Left lung (tissue), 4 donors: ENCODE measurements at regions not wholly inside any gene's neighbourhood (a gene's known extent, or its start where the extent isn't known, plus 50 kb on each side); places are given as distances from the start of the nearest gene placed in this dataset.

Experiments used
- ATAC-seq: fragments of 200-7000 bp; cut with Tn5 transposase; one replicate; pipeline ENCODE4 v1.9.1; 2020; ENCODE audit warnings: moderate library complexity
- DNase-seq, 4 donors: peaks; one replicate each; pipeline ENCODE4 v3.0.0-alpha.2; 2013 to 2020
- H3K27ac ChIP-seq, 2 donors: fragments of 200-600 bp; sonication (generic) in 1 of 2; one replicate each; pipeline versions ENCODE4 v1.5.0 to v1.8.0; 2020 to 2021
- H3K27me3 ChIP-seq, 2 donors: fragments of 200-600 bp; sonication (generic) in 1 of 2; one replicate each; pipeline versions ENCODE4 v1.5.0 to v1.8.0; 2020 to 2021
- H3K36me3 ChIP-seq, 2 donors: fragments of 200-600 bp; sonication (generic) in 1 of 2; one replicate each; pipeline versions ENCODE4 v1.5.0 to v1.8.0; 2020 to 2021
- H3K4me1 ChIP-seq, 2 donors: fragments of 200-600 bp; one replicate each; pipeline ENCODE4 v1.8.0; 2021
- H3K4me3 ChIP-seq, 2 donors: fragments of 200-600 bp; sonication (generic) in 1 of 2; one replicate each; pipeline versions ENCODE4 v1.5.0 to v1.8.0; 2020 to 2021; ENCODE audit warnings: mild to moderate bottlenecking in 1 of 2
- H3K9me3 ChIP-seq, 2 donors: fragments of 200-600 bp; sonication (generic) in 1 of 2; one replicate each; pipeline versions ENCODE4 v1.5.0 to v1.8.0; 2020 to 2021
- CTCF ChIP-seq, 2 donors: fragments of 200-600 bp; sonication (generic) in 1 of 2; IDR thresholded peaks; one replicate each; pipeline versions ENCODE4 v1.5.0 to v1.8.0; 2021; ENCODE audit warnings: antibody characterized with exemption in 2 of 2
- intact Hi-C, 2 donors: fragments of 100-400 bp; cut with DNase I; formaldehyde crosslinking; loops; one replicate each; pipeline versions ENCODE4 v1.11.2 to v1.14.2; 2022
- donor health status: DM: no; HTN: yes; CAD: no.
- donor health status: DM: no; HTN: no; CAD: no.

DNA sequence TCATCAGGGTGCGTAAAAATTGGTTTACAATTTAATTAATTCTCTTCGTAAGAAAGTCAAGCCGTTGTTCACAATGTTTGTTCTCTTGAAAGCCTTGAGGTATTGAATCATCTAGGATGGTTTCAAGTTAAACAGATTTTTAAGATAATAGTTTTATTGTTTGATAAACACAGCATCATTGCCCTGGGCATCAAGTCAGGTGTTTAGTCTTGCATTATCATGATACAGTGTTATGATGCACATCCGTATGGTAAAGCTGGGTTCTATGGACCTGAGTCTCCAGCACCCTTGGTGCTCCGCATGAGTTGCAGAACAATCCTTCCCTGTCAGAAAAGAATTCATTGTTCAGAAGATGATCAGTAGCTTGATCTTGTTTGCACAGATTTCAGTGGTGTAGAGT is 359.5 kb downstream of the LMO4 start:
- DNase-seq (no peak), ATAC-seq (no peak)
- H3K9me3 ChIP-seq = no peaks in the 10 kb centered on the region
- no peaks in the 10 kb centered on the region for H3K36me3 ChIP-seq
- TF ChIP-seq CTCF (IDR thresholded peaks at IDR 0.05) = no peak
- no peaks in the 10 kb centered on the region for H3K27me3 ChIP-seq
- no peaks in the 10 kb centered on the region for H3K4me1 ChIP-seq
- H3K27ac ChIP-seq = no peak overlapping the region
- intact Hi-C loops = no loop called here
- H3K4me3 ChIP-seq = no peak overlapping the region

DNA sequence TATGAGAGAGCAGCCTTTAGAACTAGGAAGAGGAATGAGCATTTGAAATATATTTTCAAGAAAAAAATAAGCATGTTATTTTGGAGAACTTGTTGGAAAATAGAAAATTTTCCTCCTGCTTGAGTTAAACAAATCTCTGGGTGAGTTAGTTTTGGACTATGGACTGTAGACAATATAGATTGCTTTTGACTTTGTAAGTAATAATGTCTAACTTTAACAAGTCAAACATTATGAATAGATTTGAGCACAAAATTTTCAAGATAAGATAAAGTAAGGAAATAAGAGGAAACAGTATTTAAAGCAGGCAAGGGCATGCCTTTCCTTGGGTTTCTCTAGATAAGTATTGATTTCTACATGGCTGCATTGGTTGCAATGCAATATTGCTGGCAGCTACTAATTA is 360.8 kb downstream of the LMO4 start:
- TF ChIP-seq CTCF (IDR thresholded peaks at IDR 0.05) = no peak
- H3K27ac ChIP-seq = no peak overlapping the region
- no peaks in the 10 kb centered on the region for H3K9me3 ChIP-seq
- intact Hi-C loops = no loop called here
- H3K27me3 ChIP-seq = no peaks in the 10 kb centered on the region
- ATAC-seq = no peak
- no peaks in the 10 kb centered on the region for H3K4me1 ChIP-seq
- DNase-seq = no peak
- no peak overlapping the region for H3K4me3 ChIP-seq
- H3K36me3 ChIP-seq = no peaks in the 10 kb centered on the region

DNA sequence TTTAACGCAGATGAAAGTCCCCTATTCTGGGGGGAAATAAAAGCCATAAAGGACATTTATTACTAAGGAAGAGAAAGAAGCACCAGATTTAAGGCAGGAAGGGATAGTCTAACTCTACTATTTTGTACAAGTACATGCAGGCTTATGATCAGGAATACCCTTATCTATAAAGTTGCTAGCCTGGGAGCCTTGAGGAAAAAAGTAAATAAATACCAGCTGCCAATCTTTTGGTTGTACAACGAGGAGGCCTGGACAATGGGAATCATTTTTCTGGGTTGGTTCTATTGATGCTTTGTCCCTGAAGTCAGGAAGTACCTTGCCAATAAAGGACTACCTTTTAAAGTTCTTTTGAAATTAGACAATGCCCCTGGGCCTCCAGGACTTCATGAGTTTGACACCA is 367.8 kb downstream of the LMO4 start:
- Histone ChIP-seq H3K36me3 (no peaks in the 10 kb centered on the region), H3K27ac (no peak overlapping the region)

GRCh38 chr1:87702455-87702854 is 373.8 kb downstream of the LMO4 start:
- H3K27me3 ChIP-seq = no peaks in the 10 kb centered on the region
- H3K4me1 ChIP-seq = no peaks in the 10 kb centered on the region
- TF ChIP-seq CTCF (IDR thresholded peaks at IDR 0.05) = no peak
- H3K9me3 ChIP-seq = peaks cover 0 to 31% of the 10 kb centered on the region in 2 donors
- no peak for ATAC-seq
- H3K4me3 ChIP-seq = no peak overlapping the region
- no peaks in the 10 kb centered on the region for H3K36me3 ChIP-seq
- H3K27ac ChIP-seq = no peak overlapping the region
- intact Hi-C loops = no loop called here
- DNase-seq = no peak

More for the DNA sequence above, 367.8 kb downstream of the LMO4 start:
- DNase-seq (no peak), ATAC-seq (no peak)
- TF ChIP-seq CTCF (IDR thresholded peaks at IDR 0.05) = no peak
- Histone ChIP-seq H3K4me3 (no peak overlapping the region), H3K4me1 (no peaks in the 10 kb centered on the region), H3K27me3 (no peaks in the 10 kb centered on the region), H3K9me3 (peaks cover 0 to 16% of the 10 kb centered on the region in 2 donors)
- intact Hi-C loops = no loop called here

- Histone ChIP-seq H3K27me3 (no peaks in the 10 kb centered on the region), H3K9me3 (peaks cover 0 to 27% of the 10 kb centered on the region in 2 donors), H3K36me3 (no peaks in the 10 kb centered on the region), H3K27ac (no peak overlapping the region), H3K4me1 (no peaks in the 10 kb centered on the region), H3K4me3 (no peak overlapping the region)
- ATAC-seq (no peak), DNase-seq (no peak)
- TF ChIP-seq CTCF (IDR thresholded peaks at IDR 0.05) = no peak
- intact Hi-C loops = no loop called here
Measured at GRCh38 chr1:87705233-87705632, 376.6 kb downstream of the LMO4 start.
